GM18907 (cell line): ENCODE measurements at regions not wholly inside any gene's neighbourhood (a gene's known extent, or its start where the extent isn't known, plus 50 kb on each side); places are given as distances from the start of the nearest gene placed in this dataset.

Experiments used
- ATAC-seq: cut with Tn5 transposase; IDR thresholded peaks from one replicate; pipeline ENCODE4 v1.9.1; 2021; ENCODE audit warnings: mild to moderate bottlenecking, moderate library complexity; ENCODE audit not compliant: unreplicated experiment

DNA sequence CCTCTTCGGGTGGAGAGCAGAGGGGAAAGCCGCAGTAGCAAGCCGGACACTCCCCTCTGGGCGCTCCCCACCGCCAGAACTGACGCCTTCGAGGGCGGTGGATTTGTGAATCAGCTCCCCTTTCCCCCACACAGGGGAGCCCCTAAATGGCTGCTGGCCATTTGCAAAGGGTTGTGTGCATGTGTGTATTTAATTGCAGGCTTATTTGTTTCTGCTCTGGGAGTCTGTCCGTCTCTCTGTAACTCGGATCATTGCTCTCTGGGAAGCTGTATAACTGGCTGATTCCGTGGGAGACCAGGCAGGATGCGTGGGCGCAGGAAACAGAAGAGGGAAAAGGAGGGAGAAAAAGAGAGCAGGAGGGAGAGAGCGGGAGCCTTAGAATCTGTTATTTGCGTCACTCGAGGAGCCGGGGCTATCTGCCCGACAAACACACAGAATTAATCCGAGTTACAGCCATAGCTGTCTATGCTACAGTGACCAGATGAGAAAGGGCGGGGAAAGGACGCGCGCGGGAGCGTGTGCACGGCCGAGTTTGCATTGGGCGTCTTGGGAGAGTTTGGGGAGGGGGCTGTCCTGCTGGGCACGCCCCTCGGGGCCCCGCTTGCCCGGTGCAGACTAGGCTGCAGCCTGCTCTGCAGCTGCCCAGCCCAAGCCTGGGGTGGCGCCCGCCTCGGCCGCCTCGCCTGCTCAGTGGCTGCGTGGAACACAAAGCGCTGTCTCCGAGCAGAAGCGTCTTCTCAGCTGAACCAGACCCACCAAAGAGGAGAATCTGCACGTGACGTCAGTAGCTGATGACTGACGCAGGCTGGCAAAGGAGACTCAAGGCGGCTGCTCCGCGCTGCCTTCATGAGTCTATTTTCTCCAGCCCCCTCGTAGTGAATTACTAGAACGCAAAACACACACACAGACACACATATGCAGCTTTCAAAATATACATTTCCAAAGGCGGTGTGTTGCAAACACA is 105.3 kb upstream of the HSD17B12 start:
- ATAC-seq, result no peak

GRCh38 chr11:43575913-43576310 is 104.6 kb upstream of the HSD17B12 start:
- no peak for ATAC-seq

DNA sequence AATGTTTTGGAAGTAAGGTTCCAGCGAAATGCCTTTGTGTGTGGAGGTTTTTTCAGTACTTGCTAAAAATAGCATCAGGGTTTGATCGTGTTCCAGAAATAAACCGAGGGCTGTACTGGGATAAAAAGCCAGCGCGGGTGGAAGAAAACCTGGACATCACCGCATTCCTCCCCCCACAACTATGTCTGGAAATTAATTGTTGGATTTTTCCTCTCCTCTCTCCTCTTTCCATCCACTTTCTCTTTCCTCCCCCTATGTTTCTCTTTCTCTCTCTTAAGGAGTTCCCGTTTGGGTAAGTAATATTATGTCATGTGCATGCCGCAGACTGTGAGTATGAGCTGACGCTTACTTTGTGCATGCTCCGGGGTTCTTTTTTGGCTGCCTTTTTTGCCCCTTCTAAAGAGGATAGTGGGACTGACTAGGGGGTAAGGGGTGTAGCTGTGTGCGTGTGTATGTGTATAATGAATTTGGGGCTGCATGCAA is 104.2 kb upstream of the HSD17B12 start:
- no peak for ATAC-seq

GRCh38 chr11:43576803-43577521 is 103.6 kb upstream of the HSD17B12 start:
- no peak for ATAC-seq

DNA sequence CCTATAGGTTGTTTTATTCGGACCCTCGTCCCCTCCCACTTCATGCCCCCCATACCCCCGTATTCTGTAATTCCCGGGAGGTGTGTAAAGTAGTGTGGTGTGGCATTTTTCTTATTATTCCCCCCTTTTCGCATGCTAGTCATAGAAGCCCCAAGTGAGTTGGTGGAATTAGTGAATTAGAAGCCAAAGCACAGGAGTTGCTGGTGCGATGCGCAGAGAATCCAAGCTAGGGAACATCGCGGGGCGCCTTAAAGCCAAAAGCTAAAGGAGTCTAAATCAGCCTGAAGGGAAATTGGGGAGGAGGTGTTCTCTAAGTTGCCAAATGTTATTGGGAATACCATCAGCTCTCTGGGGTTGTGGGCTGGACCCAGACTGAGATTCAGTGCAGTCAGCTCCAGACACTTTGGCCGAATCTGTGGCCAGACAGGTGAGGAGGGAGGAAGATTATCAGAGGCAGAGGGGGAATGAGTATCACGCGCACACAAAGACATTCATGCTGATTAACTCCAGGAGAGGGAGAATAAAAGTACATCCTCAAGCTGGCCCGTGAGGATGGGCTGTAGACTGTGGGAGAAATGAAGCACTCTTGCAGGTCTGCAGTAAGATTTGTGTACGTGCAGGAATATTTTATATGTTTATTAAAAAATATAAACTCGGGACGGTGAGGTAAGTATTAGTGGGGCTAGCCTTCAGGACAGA is 102.8 kb upstream of the HSD17B12 start:
- ATAC-seq, result no peak

DNA sequence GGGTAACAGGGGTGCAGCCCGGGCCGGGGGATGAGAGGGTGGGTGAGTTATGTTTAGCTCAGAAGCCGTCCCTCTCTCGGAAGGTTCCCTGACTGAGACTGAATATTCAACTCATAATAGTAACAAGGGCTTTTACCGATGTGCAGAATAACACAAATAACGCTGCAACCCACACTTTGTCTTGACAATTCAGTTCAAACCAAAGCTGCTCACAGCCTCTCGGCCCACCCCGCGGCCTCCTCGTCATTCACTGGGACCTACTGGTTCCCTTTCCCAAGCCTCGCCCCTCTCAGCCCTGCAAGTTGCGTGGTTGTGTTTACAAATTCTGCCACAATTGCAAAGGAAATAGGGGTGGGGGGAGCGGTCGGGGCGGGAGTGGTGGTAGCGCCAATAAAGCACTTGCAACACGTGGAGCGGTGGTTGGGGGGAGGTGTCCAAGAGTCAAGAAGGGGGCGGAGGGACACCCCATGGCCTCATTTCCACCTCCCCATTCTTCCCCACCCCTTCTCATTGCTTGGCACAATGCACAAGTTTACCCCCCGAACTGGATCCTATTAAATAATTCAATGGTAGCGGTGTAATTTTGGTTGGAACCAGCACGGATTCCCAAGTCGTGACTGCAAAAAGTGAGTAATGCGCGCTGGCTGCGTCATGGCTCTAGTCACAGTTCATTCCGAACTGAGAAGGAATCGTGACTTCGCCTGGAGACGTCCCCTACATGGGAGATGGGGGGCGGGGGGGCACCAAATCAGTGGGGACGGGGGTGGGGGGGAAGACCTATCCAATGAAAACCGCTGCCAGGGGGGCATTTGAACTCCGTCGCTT is 102.0 kb upstream of the HSD17B12 start:
- ATAC-seq, result no peak

DNA sequence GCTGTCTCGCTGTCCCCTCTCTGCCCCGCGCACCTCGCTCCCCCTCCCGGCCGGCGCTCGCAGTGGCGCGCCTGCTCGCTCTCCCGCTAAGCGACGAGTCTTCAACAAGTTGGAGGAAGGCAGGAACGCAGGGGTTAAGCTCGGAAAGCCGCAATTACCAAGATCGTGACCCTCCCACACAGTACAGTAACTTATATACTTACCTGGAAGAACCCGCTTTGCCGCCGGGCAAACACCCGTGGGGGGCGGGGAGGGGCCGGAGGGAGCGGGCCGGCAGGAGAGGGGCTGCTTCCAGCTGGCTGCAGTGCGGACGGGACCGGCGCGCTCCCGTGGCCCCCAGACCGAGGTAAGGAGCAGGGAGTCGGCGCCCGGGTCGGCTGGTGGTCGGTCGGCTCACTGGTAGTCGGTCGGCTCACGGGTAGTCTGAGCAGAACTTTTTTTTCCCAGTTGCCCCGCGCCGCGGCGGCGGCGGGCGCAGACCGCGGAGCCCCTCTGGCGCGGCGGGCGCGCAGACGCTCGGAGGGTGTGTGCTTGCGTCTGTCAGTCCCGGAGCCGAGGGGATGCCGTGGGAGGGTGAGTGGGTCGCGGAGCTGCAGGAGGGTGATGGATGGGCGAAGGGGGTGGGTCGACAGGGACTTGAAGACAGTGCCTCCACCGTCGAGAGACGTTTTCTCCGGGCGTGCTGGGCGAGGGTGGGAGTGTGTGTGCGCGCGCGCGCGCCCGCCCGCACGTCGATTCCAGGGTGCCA is 101.2 kb upstream of the HSD17B12 start:
- ATAC-seq, result no peak

- no peak for ATAC-seq
Observed at GRCh38 chr11:43579919-43580276, 100.6 kb upstream of the HSD17B12 start.

- ATAC-seq, result no peak
Observed at GRCh38 chr11:43580735-43581369, 99.7 kb upstream of the HSD17B12 start.

- ATAC-seq, result no peak
Observed at GRCh38 chr11:43581370-43582023, 99.0 kb upstream of the HSD17B12 start.

- ATAC-seq, result no peak
Observed at GRCh38 chr11:43582024-43582862, 98.3 kb upstream of the HSD17B12 start.

- ATAC-seq, result no peak
Observed at GRCh38 chr11:43582863-43583462, 97.6 kb upstream of the HSD17B12 start.

DNA sequence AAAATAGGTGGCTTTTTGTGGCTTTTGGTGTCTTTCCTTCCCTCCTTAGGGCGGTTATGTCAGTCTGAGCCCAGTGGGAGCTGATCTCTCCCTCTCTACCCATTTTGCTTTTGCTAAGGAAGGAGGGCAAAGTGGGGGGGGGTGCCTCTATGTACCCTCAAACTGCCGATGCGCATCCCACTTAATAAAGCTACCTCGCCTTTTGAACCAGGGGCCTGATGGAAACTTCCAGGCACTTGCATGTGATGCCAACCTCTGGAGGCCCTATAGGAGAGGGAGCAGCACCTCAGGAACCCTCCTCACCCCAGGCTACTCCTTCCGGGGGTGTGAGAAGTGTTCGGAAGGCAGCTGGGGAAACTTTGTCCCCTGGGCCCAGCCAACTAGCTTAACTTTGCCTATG is 97.0 kb upstream of the HSD17B12 start:
- ATAC-seq, result no peak

- no peak for ATAC-seq
Observed at GRCh38 chr11:43585877-43586608, 94.5 kb upstream of the HSD17B12 start.

GRCh38 chr11:43589601-43590250 is 90.8 kb upstream of the HSD17B12 start:
- no peak for ATAC-seq

DNA sequence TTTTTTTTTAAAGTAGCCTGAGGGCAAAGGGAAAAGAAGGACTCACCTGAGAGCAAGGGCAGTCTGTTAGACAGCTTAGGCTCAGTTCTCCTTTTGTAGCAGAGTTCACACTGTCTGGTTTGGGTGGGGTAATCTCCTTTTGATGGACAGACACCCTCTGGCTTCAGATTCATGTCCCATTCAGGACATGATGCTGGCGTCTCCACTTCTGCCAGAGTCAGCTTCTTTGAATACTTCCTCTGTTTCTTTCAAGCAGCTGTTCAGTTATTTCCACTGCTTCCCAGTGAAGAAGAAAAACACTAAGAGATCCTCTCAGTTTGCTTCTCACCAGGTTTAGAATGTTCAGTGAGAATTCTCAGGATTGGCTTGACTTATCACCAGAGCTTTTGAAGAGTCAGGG is 79.0 kb upstream of the HSD17B12 start:
- ATAC-seq, result no peak
